PFSK-1 (cell line): ENCODE measurements at regions not wholly inside any gene's neighbourhood (a gene's known extent, or its start where the extent isn't known, plus 50 kb on each side); places are given as distances from the start of the nearest gene placed in this dataset.

Experiments used
- POLR2AphosphoS5 ChIP-seq: IDR thresholded peaks from 2 replicates; pipeline ENCODE4 v1.6.1; 2012; ENCODE audit warnings: low read depth, mild to moderate bottlenecking, control low read depth, low read length, moderate library complexity
- TAF1 ChIP-seq: IDR thresholded peaks from 2 replicates; pipeline ENCODE4 v1.6.1; 2012; ENCODE audit warnings: low read length, control low read depth, borderline replicate concordance; ENCODE audit not compliant: insufficient read depth

DNA sequence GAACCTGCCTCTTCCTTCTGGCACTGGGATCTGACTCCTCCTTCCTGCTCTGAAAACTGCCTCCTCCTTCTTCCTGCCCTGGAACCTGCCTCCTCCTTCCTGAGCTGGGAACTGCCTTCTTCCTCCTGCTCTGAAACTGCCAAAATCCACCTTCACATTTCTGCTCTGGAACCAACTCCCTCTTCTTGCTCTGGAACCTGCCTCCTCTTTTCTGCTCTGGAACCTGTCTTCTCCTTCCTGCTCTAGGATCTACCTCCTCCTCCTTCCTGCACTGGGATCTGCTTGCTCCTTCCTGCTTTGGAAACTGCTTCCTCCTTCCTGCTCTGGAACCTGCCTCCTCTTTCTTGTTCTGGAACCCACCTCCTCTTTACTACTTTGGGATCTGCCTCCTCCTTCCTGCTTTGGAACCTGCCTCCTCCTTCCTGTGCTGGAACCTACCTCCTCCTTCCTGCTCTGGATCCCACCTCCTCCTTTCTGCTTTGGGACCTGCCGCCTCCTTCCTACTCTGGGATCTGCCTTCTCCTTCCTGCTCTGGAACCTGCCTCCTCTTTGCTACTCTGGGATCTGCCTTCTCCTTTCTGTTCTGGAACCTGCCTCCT lies 315.5 kb downstream of the PRL start:
- TF ChIP-seq POLR2AphosphoS5 (no peak), TAF1 (no peak)
